HG03457 (cell line): ENCODE measurements at regions not wholly inside any gene's neighbourhood (a gene's known extent, or its start where the extent isn't known, plus 50 kb on each side); places are given as distances from the start of the nearest gene placed in this dataset.
"Not testable (repeated sequence)": the region's sequence is repeated elsewhere in the genome, so short reads cannot be mapped to it uniquely, and the experiment has no call there.

Experiments
- ATAC-seq: cut with Tn5 transposase; IDR thresholded peaks from one replicate; pipeline ENCODE4 v1.9.1; 2021; ENCODE audit warnings: moderate number of reproducible peaks; ENCODE audit not compliant: unreplicated experiment

- no peak for ATAC-seq
Observed at GRCh38 chr22:49349181-49349835, 478.4 kb downstream of the BRD1 start.

- ATAC-seq: no peak
Observed at GRCh38 chr22:49348631-49349030, 479.0 kb downstream of the BRD1 start.

- no peak for ATAC-seq
Observed at GRCh38 chr22:49347376-49347775, 480.3 kb downstream of the BRD1 start.

GRCh38 chr22:49345896-49346295 is 481.8 kb downstream of the BRD1 start:
- no peak for ATAC-seq

GRCh38 chr22:49344656-49345055 is 483.0 kb downstream of the BRD1 start:
- ATAC-seq: no peak

- ATAC-seq: no peak
Observed at GRCh38 chr22:49344161-49344560, 483.5 kb downstream of the BRD1 start.

GRCh38 chr22:49340406-49340805 is 487.3 kb downstream of the BRD1 start:
- no peak for ATAC-seq

- not testable (repeated sequence) for ATAC-seq
Observed at GRCh38 chr22:49336483-49336882, 491.2 kb downstream of the BRD1 start.

- no peak for ATAC-seq
Observed at GRCh38 chr22:49334976-49335375, 492.7 kb downstream of the BRD1 start.

- ATAC-seq: no peak
Observed at GRCh38 chr22:49334449-49334789, 493.3 kb downstream of the BRD1 start.

GRCh38 chr22:49333206-49333605 is 494.5 kb downstream of the BRD1 start:
- no peak for ATAC-seq

GRCh38 chr22:49332691-49333090 is 495.0 kb downstream of the BRD1 start:
- ATAC-seq: no peak

GRCh38 chr22:49331878-49332277 is 495.8 kb downstream of the BRD1 start:
- ATAC-seq: no peak

- no peak for ATAC-seq
Observed at GRCh38 chr22:49331223-49331815, 496.4 kb downstream of the BRD1 start.

- ATAC-seq: no peak
Observed at GRCh38 chr22:49330421-49331222, 497.1 kb downstream of the BRD1 start.

GRCh38 chr22:49329636-49330035 is 498.0 kb downstream of the BRD1 start:
- ATAC-seq: no peak

- ATAC-seq: no peak
Observed at GRCh38 chr22:49328630-49329405, 498.9 kb downstream of the BRD1 start.

GRCh38 chr22:49328118-49328475 is 499.6 kb downstream of the BRD1 start:
- ATAC-seq: no peak

- ATAC-seq: no peak
Observed at GRCh38 chr22:49327411-49328117, 500.1 kb downstream of the BRD1 start.

- ATAC-seq: no peak
Observed at GRCh38 chr22:49326558-49326957, 501.1 kb downstream of the BRD1 start.
